ENCODE measurements at regions not wholly inside any gene's neighbourhood (a gene's known extent, or its start where the extent isn't known, plus 50 kb on each side); places are given as distances from the start of the nearest gene placed in this dataset.

DNA sequence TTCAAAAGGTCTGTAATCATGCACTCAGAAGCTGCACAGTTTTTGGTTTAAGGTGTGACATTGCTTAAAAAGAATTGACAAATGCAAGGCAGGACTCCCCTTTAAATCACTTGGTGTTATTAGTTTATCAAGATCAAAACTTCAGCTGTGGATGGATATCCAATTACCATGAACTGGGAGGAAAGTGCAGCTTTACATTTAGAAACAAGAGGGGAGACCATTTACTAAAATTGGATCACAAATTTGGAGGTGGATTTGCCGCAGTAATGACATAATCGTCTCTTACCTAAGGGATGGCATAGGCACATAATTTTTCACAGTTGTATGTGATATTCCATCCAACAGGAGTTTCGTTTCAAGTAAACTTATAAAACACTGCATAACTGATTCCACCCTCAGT is 1610.2 kb downstream of the SLITRK5 start:
- TF ChIP-seq, protein P1, sequence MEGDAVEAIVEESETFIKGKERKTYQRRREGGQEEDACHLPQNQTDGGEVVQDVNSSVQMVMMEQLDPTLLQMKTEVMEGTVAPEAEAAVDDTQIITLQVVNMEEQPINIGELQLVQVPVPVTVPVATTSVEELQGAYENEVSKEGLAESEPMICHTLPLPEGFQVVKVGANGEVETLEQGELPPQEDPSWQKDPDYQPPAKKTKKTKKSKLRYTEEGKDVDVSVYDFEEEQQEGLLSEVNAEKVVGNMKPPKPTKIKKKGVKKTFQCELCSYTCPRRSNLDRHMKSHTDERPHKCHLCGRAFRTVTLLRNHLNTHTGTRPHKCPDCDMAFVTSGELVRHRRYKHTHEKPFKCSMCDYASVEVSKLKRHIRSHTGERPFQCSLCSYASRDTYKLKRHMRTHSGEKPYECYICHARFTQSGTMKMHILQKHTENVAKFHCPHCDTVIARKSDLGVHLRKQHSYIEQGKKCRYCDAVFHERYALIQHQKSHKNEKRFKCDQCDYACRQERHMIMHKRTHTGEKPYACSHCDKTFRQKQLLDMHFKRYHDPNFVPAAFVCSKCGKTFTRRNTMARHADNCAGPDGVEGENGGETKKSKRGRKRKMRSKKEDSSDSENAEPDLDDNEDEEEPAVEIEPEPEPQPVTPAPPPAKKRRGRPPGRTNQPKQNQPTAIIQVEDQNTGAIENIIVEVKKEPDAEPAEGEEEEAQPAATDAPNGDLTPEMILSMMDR (IDR thresholded peaks at IDR 0.05; ENCODE audit: low read depth, low read length, poor library complexity, severe bottlenecking): no peak
- TF ChIP-seq EZH2phosphoT487 (IDR thresholded peaks at IDR 0.05; ENCODE audit: borderline replicate concordance, low read length): no peak
